RWPE1 (cell line): ENCODE measurements at regions not wholly inside any gene's neighbourhood (a gene's known extent, or its start where the extent isn't known, plus 50 kb on each side); places are given as distances from the start of the nearest gene placed in this dataset.
"Not testable (repeated sequence)": the region's sequence is repeated elsewhere in the genome, so short reads cannot be mapped to it uniquely, and the experiment has no call there.

ENCODE experiments used
- CTCF ChIA-PET: fragments of 350-600 bp; sonication (Branson Sonifier 250); formaldehyde crosslinking; extraction: SDS; loops from one replicate; lab custom pipeline; 2021; lab: Yijun Ruan, JAX
- POLR2A ChIA-PET: fragments of 400-600 bp; formaldehyde crosslinking; extraction: SDS; loops from one replicate; lab custom pipeline; 2020; ENCODE audit warnings: antibody characterized with exemption; ENCODE audit not compliant: low non-redundant PET; lab: Yijun Ruan, JAX
- DNase-seq: peaks from one replicate; pipeline ENCODE4 v3.0.0; 2012; ENCODE audit warnings: low spot score
- H3K27ac ChIP-seq: fragments of 450-650 bp; 2 replicates; pipeline ENCODE4 v1.5.1; 2017
- CTCF ChIP-seq: fragments of 450-650 bp; conservative IDR thresholded peaks from 2 replicates; pipeline ENCODE4 v1.5.1; 2017; ENCODE audit warnings: low read depth, mild to moderate bottlenecking

GRCh38 chr6:142648036-142648451 is 296.9 kb downstream of the HIVEP2 start:
- ChIA-PET CTCF (interaction anchor here (1.0 kb wide), 1 partner anchor 10 kb away, joined by 5 read pairs; no protein-coding TSS in a partner anchor), POLR2A (no interaction called here)
- H3K27ac ChIP-seq: no peak overlapping the region
- TF ChIP-seq CTCF: no peak
- no peak for DNase-seq

GRCh38 chr6:142648526-142648925 is 296.4 kb downstream of the HIVEP2 start:
- POLR2A ChIA-PET: no interaction called here
- H3K27ac ChIP-seq: no peak overlapping the region

GRCh38 chr6:142649438-142650234 is 295.3 kb downstream of the HIVEP2 start:
- POLR2A ChIA-PET, CTCF ChIA-PET, H3K27ac ChIP-seq, DNase-seq: not testable (repeated sequence)

More at GRCh38 chr6:142648526-142648925, 296.4 kb downstream of the HIVEP2 start:
- TF ChIP-seq CTCF: no peak
- CTCF ChIA-PET: interaction anchor here (0.7 to 1.0 kb wide), 2 partner anchors 10 to 427 kb away, joined by 3 to 5 read pairs; no protein-coding TSS in a partner anchor
- no peak for DNase-seq

GRCh38 chr6:142651384-142651783 is 293.6 kb downstream of the HIVEP2 start:
- DNase-seq: no peak
- ChIA-PET POLR2A (no interaction called here), CTCF (no interaction called here)
- no peak overlapping the region for H3K27ac ChIP-seq
- no peak for TF ChIP-seq CTCF

- CTCF ChIA-PET: no interaction called here
- TF ChIP-seq CTCF: no peak
- DNase-seq: no peak
- H3K27ac ChIP-seq: no peak overlapping the region
- POLR2A ChIA-PET: no interaction called here
Measured at GRCh38 chr6:142653710-142654420, 291.1 kb downstream of the HIVEP2 start.

GRCh38 chr6:142659661-142660060 is 285.3 kb downstream of the HIVEP2 start:
- no peak for TF ChIP-seq CTCF
- DNase-seq: no peak
- CTCF ChIA-PET: interaction anchor here (0.6 kb wide), 1 partner anchor 817 kb away, joined by 3 read pairs; no protein-coding TSS in a partner anchor
- H3K27ac ChIP-seq: no peak overlapping the region
- POLR2A ChIA-PET: no interaction called here
